Esophagus squamous epithelium (tissue), 4 donors: ENCODE measurements at regions not wholly inside any gene's neighbourhood (a gene's known extent, or its start where the extent isn't known, plus 50 kb on each side); places are given as distances from the start of the nearest gene placed in this dataset.
"Not testable (repeated sequence)": the region's sequence is repeated elsewhere in the genome, so short reads cannot be mapped to it uniquely, and the experiment has no call there.

Source experiments
- POLR2A ChIP-seq, 4 donors: fragments of 450-650 bp; IDR thresholded peaks; one replicate each; pipeline ENCODE4 v1.6.1; 2017; ENCODE audit warnings: antibody characterized with exemption in 4 of 4, mild to moderate bottlenecking in 4 of 4, moderate library complexity in 3 of 4
- TF ChIP-seq, protein P1 (sequence below), 6 experiments: fragments of 450-650 bp in 4 of 6; fragments of 200-600 bp in 2 of 6; sonication (generic) in 2 of 6; IDR thresholded peaks; one replicate each; pipeline ENCODE4 v1.5.1; 2016 to 2019; ENCODE audit warnings: antibody characterized with exemption in 6 of 6, mild to moderate bottlenecking in 4 of 6, moderate library complexity in 4 of 6

DNA sequence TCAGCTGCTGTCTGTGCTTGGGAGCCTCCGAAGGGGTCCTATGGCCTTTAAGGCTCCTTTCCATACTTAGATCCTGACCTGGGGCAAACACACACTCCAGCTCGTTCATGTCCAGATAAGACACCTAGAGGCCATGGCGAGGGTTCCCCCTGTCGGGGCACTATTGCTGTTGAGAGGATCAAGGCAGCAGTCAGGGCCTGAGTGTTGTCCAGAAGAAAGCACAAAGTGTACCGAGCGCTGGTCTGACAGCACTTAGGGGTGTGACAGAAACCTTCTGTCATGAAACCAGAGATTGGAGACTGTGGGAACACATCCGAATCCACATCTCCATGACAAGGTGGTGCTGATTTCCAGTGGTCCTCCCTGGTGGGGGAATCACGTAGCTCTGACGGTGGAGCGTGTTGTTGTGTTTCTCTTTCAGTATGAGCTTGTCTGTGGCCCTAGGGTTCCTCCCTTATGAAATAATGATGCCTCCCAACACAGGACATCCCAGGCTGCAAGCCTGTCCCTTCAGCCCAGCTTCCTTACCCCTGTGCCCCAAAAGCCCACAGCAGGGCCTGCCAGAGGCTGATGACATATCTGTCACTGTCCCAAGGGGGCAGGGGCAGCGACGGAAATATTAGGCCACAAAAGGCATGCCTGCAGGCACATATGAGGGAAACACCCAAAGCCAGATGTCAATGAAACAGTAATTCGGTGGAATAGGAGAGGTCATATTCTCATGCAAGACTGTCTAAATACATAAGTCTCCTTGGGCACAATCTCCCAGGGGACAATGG lies 62.4 kb upstream of the CCZ1B start:
- TF ChIP-seq, protein P1, sequence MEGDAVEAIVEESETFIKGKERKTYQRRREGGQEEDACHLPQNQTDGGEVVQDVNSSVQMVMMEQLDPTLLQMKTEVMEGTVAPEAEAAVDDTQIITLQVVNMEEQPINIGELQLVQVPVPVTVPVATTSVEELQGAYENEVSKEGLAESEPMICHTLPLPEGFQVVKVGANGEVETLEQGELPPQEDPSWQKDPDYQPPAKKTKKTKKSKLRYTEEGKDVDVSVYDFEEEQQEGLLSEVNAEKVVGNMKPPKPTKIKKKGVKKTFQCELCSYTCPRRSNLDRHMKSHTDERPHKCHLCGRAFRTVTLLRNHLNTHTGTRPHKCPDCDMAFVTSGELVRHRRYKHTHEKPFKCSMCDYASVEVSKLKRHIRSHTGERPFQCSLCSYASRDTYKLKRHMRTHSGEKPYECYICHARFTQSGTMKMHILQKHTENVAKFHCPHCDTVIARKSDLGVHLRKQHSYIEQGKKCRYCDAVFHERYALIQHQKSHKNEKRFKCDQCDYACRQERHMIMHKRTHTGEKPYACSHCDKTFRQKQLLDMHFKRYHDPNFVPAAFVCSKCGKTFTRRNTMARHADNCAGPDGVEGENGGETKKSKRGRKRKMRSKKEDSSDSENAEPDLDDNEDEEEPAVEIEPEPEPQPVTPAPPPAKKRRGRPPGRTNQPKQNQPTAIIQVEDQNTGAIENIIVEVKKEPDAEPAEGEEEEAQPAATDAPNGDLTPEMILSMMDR (IDR thresholded peaks at IDR 0.05): not testable (repeated sequence)
- TF ChIP-seq POLR2A (IDR thresholded peaks at IDR 0.05): not testable (repeated sequence)
